Fibroblast of mammary gland (primary cell): ENCODE measurements at regions not wholly inside any gene's neighbourhood (a gene's known extent, or its start where the extent isn't known, plus 50 kb on each side); places are given as distances from the start of the nearest gene placed in this dataset.

Source experiments
- DNase-seq: peaks from one replicate; pipeline ENCODE4 v3.0.0-alpha.2; 2010; ENCODE audit warnings: low read depth
- H3K4me3 ChIP-seq: 2 replicates; pipeline ENCODE4 v1.5.1; 2011; ENCODE audit warnings: low read depth, mild to moderate bottlenecking, low read length, moderate library complexity; ENCODE audit not compliant: control insufficient read depth
- CTCF ChIP-seq: conservative IDR thresholded peaks from 2 replicates; pipeline ENCODE4 v1.5.1; 2011; ENCODE audit warnings: low read depth, low read length, inconsistent platforms; ENCODE audit not compliant: control insufficient read depth, insufficient read depth

- peak; percentile 8 for DNase-seq
- no peak overlapping the region for H3K4me3 ChIP-seq
- TF ChIP-seq CTCF, result no peak
Measured at GRCh38 chr3:194877291-194878119, 191.8 kb downstream of the FAM43A start.

- H3K4me3 ChIP-seq, result no peak overlapping the region
- no peak for DNase-seq
- no peak for TF ChIP-seq CTCF
Measured at GRCh38 chr3:194879126-194879877, 193.6 kb downstream of the FAM43A start.

- TF ChIP-seq CTCF, result no peak
- peak; percentile 66 for DNase-seq
- H3K4me3 ChIP-seq, result no peak overlapping the region
Measured at GRCh38 chr3:194879991-194880939, 194.6 kb downstream of the FAM43A start.

- TF ChIP-seq CTCF, result no peak
- no peak for DNase-seq
- no peak overlapping the region for H3K4me3 ChIP-seq
Measured at GRCh38 chr3:194880940-194881925, 195.6 kb downstream of the FAM43A start.

- DNase-seq, result peak; percentile 50
- TF ChIP-seq CTCF, result no peak
- no peak overlapping the region for H3K4me3 ChIP-seq
Measured at GRCh38 chr3:194884649-194885315, 199.1 kb downstream of the FAM43A start.
